GM19395 (cell line): ENCODE measurements at regions not wholly inside any gene's neighbourhood (a gene's known extent, or its start where the extent isn't known, plus 50 kb on each side); places are given as distances from the start of the nearest gene placed in this dataset.

Experiments
- ATAC-seq: cut with Tn5 transposase; IDR thresholded peaks from one replicate; pipeline ENCODE4 v1.9.1; 2021; ENCODE audit warnings: mild to moderate bottlenecking, moderate library complexity; ENCODE audit not compliant: unreplicated experiment

DNA sequence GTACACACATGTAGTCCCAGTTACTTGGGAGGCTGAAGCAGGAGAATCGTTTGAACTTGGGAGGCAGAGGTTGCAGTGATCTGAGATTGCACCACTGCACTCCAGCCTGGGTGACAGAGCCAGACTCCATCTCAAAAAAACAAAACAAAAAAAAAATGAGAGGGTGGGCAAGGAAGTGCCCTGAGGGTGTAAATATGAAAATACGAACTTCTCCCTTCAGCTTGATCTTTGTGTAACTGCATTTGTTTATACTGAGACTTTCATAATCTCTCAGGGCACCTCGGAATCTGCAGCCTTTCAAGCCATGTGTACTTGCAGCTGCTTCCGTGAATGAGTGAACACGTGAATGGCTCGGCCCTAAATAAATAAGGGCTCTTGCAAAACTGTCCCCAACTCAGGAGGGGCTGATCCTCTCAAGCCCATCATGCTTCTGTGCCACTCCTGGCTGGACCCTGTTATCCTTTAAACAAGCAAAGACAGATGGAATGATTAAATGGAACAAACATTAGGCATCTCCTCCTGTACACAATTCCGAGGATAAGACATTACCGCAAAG lies 96.8 kb downstream of the BOD1L2 start:
- ATAC-seq: no peak

DNA sequence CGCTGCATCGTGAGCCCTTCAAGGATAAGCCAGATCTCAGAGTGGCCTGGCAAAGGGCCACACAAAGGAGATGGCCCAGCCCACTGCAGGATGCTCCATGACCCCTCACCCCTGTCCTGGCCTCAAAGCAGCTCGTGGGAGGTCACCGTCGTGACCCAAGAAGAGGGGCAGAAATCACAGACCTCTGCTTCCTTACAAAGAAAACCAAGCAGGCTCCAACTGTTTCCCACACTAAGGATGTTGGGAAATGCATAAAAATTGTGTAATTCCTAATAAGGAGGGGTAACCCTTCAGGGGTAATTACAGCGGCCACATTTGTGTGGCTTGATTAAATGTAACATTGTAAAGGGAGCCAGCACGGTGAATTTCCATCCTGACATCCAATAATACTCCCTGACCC lies 102.3 kb downstream of the BOD1L2 start:
- ATAC-seq: no peak

DNA sequence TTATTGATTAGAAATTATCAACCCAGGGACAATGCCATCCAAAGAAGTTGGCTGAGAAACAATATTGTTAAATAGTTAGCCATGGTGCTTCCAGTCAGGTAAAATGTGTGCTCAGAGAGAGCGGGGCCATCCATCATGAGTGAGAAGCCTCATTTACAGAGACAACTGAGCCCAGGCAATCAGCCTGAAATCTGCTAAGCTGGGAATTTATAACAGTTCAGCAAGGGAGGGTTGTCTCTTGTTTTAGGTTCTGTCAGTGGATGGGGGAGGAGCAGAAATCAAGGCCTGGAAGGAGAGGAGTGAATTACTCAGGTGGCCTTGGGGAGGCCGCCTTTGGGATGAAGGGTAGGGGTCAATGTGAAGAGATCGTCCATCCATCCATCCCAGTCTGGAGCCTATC lies 102.5 kb upstream of the ST8SIA3 start:
- ATAC-seq: no peak

DNA sequence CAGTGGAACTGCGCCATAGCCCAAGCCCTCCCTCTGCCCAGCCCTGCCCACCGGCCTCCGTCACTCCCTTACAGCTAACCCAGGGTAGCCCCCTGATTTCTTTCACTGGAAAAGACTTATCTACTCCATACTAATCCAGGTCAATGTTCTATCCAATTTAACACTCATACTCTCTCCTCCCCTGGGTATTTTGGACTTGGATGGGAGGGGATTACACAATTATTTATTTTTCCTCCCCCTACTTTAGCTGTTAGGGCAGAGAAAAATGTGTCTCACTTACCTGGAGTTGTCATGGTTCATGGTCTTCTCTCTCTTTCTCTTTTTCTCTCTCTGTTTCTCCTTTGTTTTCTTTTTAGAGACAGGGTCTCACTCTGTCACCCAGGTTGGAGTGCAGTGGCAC lies 100.6 kb upstream of the ST8SIA3 start:
- no peak for ATAC-seq

DNA sequence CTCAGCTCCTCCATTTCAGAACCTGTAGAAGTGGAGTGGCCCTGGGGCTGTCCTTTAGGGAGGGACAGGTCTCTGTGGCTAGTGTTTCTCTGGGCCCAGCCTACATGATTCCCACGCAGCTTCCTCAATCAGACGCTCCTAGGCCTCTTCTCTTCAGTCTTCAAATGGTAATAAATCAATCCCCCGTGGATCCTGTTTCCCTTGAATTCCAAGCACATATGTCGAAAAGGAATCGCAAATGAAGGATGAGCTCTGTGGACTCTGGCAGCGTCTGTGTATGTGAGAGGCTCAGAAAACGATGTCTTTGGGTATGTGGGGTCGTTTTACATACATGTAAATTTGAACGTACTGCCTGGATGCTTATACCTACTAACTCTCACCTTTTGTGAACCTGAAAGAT lies 98.5 kb upstream of the ST8SIA3 start:
- no peak for ATAC-seq

DNA sequence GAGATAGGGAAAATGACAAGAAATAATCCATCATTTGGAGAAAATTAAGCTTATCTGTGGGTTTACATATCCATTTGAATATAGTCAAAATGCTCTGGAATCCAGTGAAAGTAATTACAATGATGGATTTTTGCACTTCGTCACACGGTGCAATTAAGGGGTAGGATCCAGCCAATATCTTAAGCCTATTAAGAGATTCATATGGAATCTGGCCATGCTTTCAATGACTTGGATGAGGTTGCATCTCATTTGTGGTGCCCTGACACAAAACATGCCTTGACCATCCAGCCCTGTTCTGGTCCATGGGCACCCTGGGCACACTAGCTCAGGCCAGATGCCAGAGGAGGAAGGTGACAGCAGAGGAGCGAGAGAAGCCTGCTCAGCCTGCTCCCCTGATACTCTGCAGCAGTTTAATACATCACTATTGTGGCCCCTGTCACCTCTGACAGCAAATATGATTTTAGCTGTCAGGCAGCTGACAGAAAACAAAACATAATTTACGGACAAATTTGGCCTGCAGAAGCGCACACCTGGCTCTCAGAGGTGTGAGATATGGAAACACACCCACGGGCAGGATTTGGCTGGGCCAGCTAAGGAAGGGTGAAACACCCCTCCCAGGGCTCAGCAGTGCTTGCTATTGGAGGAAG lies 94.1 kb upstream of the ST8SIA3 start:
- no peak for ATAC-seq

DNA sequence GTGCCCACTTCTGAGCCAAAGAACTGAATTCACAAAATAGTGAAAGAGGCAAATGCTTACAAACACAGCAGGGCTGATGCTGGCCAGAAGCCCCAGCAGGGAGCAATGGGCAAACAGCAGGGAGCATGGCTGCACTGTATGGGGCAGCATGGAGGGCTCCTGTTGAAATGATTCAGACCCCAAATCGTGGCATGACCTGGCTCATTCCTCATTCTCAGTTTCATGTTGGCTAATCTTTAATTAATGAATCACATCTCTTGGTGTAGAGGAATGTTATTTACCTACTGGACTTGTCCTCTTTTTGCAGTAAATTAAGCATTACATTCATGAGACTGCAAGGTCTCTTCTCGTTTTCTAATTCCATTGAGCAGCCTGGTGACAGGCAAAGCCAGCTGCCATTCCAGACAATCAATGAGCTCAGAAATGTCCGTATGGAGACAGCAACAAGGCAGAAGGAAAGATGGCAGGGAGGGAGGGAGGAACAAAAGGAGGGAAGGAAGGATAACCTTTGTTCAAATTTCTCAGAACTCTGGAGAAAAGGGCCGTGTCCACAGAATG lies 84.9 kb upstream of the ST8SIA3 start:
- ATAC-seq: no peak

DNA sequence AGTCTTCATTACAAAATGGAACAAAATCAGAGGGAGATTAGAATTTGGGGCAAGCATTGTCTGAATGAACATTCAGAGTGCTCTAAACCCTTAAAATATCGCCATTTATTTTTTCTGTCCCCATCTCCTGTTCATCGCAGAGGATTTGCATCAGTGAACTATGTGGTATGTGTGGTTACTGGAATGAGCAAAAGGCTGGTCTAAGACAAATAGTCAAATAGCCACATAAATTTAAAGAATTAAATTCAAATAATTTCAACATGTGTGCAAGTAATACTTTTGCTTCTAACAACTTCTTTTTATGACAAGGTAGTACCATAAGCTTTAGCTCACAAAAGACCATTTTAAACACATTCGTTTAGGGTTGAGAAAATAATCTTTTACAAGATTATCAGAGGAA lies 82.6 kb upstream of the ST8SIA3 start:
- ATAC-seq: no peak

DNA sequence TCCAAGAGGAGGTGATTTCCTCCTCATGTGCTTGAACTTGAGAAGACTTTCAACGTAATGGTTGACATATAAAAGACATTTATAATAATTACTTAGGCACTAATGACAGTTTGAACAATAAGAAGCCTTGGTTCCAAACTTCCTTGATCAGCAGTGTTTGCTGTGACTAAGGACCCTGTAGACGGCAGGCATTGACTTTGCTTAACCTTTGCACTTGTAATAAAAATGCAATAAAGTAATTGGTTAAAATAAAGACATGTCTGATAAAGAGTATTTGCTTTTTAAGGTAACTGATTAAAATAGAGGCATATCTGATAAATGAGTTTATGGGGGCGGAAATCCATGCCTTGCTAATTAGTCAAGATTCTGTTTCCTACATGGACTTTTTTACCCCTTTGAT lies 82.2 kb upstream of the ST8SIA3 start:
- ATAC-seq: no peak

DNA sequence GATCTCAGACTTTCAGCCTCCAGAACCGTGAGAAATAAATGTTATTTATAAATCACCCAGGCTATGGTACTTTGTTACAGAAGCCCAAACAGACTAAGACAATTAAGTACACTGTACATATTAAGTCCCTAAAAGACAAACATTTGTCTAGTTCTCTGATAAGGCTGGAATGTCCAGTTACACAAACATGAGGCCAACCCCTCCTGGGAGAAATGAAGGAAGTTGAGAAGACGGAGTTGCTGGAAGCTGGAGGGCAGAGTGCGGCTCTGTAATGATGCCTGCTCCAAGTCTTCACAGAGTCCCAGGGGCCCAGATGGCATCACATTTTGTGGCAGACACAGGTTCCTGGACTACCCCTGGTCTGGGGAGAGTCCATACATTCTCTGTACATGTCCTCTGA lies 79.2 kb upstream of the ST8SIA3 start:
- ATAC-seq: no peak

DNA sequence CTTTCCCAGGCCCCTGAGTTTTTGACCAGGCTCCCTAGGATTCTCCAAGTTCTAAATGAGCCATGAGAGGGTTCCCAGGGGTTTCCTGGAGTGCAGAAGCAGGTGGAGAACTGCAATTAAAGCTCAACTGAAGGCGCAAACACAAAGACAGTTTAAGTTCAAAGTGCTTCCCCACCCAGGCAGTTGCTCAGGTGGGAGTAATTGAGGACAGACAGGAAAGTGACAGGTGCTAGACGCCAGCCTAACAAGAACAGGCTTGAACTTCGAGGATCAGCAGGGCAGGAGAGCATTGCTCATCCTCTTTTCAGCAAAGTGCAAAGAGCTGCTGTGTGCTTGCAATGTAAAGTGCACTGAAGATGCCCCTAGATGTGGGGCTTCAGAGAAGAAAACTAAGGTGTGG lies 77.2 kb upstream of the ST8SIA3 start:
- no peak for ATAC-seq

DNA sequence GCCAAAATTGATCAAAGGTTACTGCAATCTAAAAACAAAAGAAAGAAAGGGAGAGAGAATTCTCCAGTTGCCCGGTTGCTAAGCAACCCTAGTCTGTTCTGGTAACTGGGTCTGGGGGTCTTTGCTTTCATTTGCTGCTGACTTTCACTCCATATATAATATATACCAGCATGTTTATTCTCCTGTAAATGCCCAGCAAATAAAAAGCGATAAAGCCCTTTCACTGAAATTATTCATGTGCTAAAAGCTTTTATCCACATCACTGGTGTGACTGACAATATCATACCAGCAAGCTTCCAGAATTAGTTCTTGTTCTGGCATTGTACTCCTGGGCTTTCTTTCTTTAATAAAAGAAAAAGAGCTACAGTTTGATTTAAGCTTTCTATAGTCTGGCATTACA lies 75.5 kb upstream of the ST8SIA3 start:
- ATAC-seq: no peak

DNA sequence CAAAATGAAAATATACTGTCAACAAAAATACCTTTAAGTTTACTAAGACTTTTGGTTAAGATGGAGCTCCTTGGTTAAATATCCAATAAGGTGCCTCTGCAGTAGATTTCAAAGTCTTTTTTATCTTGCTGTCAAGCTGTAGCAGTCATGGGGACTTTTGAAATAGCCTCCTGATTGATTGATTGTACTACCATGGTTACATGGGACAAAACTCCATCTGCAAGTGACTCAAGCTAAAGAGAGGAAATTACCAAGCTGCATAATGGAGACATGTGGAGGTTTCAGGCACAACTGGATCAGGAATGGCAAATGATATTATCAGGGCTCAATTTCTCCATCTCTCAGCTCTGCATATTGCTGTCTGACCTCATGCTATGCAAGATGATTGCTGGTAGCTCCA lies 73.4 kb upstream of the ST8SIA3 start:
- ATAC-seq: no peak

DNA sequence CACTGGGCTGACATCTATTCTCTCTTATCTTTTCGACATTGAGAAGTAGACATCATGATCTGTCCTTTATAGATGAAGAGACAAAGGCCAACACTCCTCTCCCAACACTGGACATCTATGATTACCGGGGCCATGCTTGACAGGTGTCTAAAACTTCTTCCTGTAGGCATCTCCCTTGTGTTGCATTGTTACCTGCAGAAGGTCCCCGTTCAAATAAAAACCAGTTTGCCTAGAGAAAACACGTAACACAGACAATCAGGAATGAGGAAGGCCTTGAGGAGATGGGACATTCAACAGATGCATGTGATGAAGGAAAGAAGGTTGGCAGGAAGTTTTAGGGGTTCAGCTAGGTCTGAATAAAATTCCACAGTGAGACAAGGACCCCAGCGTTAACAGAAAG lies 70.8 kb upstream of the ST8SIA3 start:
- ATAC-seq: no peak

DNA sequence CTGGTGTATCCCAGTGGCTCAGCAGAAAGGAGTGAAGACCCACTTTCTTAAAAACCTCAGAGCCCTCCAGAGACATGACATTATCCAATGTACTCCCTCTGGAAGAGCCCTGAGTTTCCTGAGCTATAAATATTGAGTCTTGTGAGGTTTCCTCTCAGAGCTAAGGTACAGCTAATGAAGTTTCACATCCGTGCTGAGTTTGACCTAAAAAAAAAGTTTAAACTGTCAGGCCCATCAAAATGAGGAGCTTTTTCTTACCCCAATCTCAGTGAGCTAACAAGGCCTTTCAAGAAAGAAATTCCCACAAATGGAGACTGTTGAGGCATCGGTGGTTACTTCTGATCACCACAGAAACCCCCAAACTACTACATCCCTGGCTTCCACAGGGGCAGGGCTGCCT lies 65.4 kb upstream of the ST8SIA3 start:
- ATAC-seq: no peak

DNA sequence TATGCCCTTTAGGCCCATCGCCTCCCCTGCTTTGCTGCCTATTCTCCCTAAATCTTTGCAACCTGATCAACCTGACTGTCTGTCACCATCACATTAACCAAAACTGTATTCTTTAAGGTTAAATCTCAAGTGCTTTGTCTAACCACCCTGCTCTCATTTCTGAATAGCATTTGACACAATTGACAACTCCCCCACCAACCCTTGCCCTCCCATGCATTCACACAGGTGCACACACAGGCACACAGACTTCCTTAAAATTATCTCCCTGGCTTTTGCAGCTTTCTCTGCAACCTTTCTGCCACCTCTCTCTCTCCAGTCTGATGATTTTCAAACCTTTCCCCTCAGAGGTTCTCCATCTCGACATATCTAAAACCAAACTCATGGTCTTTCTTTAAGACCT lies 64.6 kb upstream of the ST8SIA3 start:
- no peak for ATAC-seq

DNA sequence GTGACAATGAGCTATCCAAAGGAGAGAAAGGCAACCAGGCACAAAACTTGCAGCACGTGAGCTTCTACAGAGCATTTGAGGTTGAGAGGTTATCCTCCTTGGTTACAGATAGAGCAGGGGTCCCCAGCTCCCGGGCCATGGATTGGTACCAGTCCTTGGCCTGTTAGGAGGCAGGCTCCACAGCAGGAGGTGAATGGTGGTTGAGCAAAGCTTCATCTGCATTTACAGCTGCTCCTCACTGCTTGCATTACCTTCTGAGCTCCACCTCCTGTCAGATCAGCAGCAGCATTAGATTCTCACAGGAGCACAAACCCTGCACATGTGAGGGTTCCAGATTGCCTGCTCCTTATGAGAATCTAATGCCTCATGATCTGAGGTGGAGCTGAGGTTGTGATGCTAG lies 57.8 kb upstream of the ST8SIA3 start:
- ATAC-seq: no peak

DNA sequence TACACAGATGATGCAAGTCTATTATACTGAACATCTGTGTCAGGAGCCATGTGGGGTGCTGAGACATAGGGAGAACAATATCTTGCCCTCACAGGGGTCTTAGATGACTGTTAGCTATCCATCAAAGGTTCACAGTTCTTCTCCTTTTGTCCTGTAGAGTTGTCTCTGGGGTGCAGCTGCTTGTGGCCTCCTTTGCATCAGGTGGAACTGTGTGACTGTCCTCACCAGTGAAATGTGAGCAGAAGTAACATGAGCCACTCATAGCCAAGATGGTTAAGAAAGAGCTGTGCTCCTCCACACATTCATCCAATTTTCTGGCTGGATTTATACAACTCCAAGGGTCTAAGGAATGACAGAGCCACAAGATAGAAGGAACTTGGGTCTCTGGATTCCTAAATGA lies 56.0 kb upstream of the ST8SIA3 start:
- ATAC-seq: no peak

DNA sequence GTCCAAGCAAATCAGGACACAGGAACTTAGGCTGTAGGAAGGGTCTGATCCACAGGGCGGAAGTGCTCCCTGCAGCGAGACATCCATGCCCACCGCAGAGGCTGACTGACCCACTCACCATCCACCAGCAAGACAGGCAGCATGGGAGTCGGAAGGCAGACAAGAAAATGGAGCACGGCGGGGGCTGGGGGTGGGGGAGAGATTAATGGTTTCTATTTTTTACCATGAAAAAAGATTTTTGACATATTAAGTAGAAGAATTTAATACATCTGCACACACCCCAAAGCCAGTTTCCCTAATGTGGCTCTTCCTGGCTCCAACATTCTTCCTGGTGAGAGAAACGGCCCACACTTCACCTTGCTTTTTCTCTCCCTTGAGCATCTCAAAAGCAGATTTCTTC lies 55.1 kb upstream of the ST8SIA3 start:
- no peak for ATAC-seq

DNA sequence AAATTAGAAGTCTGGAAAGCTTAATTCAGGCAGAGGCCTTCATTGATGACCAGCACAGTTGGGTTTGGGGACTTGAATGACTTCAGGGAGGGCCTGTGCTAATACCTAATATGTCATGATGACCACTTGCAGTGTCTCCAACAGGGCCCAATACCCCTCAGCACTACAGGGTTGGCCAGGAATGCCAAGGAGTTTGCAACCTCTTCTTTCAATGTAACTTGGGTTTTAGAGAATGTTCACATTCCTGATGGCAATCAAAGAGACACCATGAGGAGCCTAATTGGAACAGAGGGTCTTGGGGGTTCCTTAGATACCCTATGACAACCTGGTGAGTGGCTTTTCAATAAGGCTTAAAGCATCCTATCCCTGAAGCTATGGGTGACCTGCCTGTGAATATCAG lies 52.4 kb upstream of the ST8SIA3 start:
- no peak for ATAC-seq

DNA sequence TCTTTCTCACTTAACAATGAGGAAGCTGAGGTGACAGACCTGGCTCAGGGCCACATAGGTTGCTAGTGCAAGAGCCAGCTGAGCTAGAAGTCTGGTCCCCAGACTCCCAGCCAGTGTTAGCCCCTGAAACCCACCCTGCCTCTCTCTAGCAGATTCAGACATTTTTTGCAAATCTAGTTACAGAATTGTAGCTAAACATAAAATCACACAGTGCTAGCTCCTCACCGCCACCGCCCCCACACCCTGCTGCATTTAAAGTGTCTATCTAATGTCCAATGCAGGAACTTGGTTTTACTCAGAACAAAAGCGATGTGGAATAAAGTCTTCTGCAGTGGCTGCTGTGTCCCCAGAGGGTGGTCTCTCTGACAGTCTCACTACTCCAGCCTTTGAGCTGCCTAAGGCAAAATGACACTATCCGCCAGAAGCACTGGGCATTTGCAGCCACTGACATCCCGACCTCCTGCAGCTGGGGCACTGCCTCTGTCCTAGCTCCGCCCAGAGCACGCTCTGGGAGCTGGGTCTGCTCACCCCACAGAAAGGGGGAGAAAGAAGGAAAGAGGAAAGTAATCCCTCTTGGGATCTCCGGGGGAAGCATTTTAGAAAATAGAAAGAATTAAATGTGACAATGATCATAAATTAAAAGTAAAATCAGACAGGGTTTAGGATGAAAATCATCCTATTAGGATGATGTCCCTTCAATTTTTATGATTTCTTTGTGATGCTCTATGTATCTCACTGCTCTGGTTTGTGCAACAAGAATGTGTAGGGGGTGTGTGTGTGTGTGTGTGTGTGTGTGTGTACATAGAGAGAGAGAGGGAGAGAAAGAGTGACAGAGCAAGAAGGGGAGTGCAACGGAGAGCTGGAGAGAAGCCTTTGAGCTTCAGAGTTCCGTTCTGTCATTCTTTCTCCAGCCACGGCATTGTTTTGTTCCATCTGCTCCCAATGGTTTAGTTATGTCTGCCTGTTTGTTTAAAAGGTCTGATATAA lies 50.5 kb upstream of the ST8SIA3 start:
- ATAC-seq: no peak
